HEK293 (cell line): ENCODE measurements at regions not wholly inside any gene's neighbourhood (a gene's known extent, or its start where the extent isn't known, plus 50 kb on each side); places are given as distances from the start of the nearest gene placed in this dataset.
A peak's percentile ranks its signal among the peaks of the same experiment; 100 is the strongest.

Experiments used
- CTCF ChIA-PET: fragments of 350-600 bp; formaldehyde crosslinking; extraction: SDS; loops from one replicate; lab custom pipeline; 2021; ENCODE audit warnings: antibody characterized with exemption; lab: Yijun Ruan, JAX
- POLR2A ChIA-PET: fragments of 300-600 bp; formaldehyde crosslinking; extraction: SDS; loops from one replicate; lab custom pipeline; 2020; ENCODE audit warnings: antibody characterized with exemption, inconsistent platforms; lab: Yijun Ruan, JAX
- H3K27ac ChIP-seq: fragments of 200-500 bp; sonication (Bioruptor generic); 2 replicates; pipeline ENCODE4 v1.5.1; 2014; ENCODE audit warnings: low read depth, low read length, control low read depth, inconsistent platforms; ENCODE audit errors: extremely low read depth
- H3K36me3 ChIP-seq, 2 experiments: fragments of 200-500 bp in 1 of 2; sonication (Bioruptor generic) in 1 of 2; 1 replicate in 1 of 2; 2 replicates in 1 of 2; pipeline ENCODE4 v1.5.1; 2014 to 2017; ENCODE audit warnings: inconsistent platforms in 2 of 2, low read length in 2 of 2; ENCODE audit not compliant: control insufficient read depth in 2 of 2, insufficient read depth in 1 of 2
- H3K4me1 ChIP-seq: fragments of 200-500 bp; sonication (Bioruptor generic); 2 replicates; pipeline ENCODE4 v1.5.1; 2014; ENCODE audit warnings: mild to moderate bottlenecking, low read length, inconsistent platforms; ENCODE audit not compliant: control insufficient read depth, insufficient read depth
- H3K4me3 ChIP-seq: 2 replicates; pipeline ENCODE4 v1.5.1; 2011; ENCODE audit warnings: low read depth, mild to moderate bottlenecking, control low read depth, low read length, moderate library complexity
- H3K9me3 ChIP-seq: fragments of 200-500 bp; sonication (Bioruptor generic); 2 replicates; pipeline ENCODE4 v1.5.1; 2014; ENCODE audit warnings: low read depth, low read length, inconsistent platforms; ENCODE audit not compliant: control insufficient read depth, insufficient read depth
- KLF1 ChIP-seq: fragments of 450-650 bp; formaldehyde crosslinking; IDR thresholded peaks from 2 replicates; pipeline ENCODE4 v1.5.1; 2016; ENCODE audit warnings: missing biosample characterization, missing genetic modification characterization
- KLF8 ChIP-seq: fragments of 450-650 bp; formaldehyde crosslinking; IDR thresholded peaks from 2 replicates; pipeline ENCODE4 v1.5.1; 2016; ENCODE audit warnings: missing biosample characterization, missing genetic modification characterization
- MEIS1 ChIP-seq: sonication (generic); formaldehyde crosslinking; IDR thresholded peaks from 2 replicates; pipeline ENCODE4 v1.8.1; 2022; ENCODE audit warnings: missing genetic modification reagents, mild to moderate bottlenecking, borderline replicate concordance
- SP7 ChIP-seq: fragments of 450-650 bp; formaldehyde crosslinking; IDR thresholded peaks from 2 replicates; pipeline ENCODE4 v1.5.1; 2016; ENCODE audit warnings: missing biosample characterization, missing genetic modification characterization
- YY1 ChIP-seq: fragments of 450-650 bp; formaldehyde crosslinking; IDR thresholded peaks from 2 replicates; pipeline ENCODE4 v1.5.1; 2018; ENCODE audit warnings: missing biosample characterization, missing genetic modification characterization
- ZEB2 ChIP-seq: fragments of 450-650 bp; formaldehyde crosslinking; IDR thresholded peaks from 2 replicates; pipeline ENCODE4 v1.5.1; 2016; ENCODE audit warnings: missing biosample characterization, missing genetic modification characterization
- ZIC2 ChIP-seq: fragments of 450-650 bp; formaldehyde crosslinking; IDR thresholded peaks from 2 replicates; pipeline ENCODE4 v1.5.1; 2016; ENCODE audit warnings: missing biosample characterization, missing genetic modification characterization
- ZNF184 ChIP-seq: fragments of 450-650 bp; IDR thresholded peaks from 2 replicates; pipeline ENCODE4 v1.5.1; 2018; ENCODE audit warnings: missing biosample characterization, mild to moderate bottlenecking, missing genetic modification characterization
- ZNF211 ChIP-seq: fragments of 450-650 bp; formaldehyde crosslinking; IDR thresholded peaks from 2 replicates; pipeline ENCODE4 v1.5.1; 2016; ENCODE audit warnings: low read depth, missing biosample characterization, missing genetic modification characterization
- ZNF223 ChIP-seq: fragments of 450-650 bp; formaldehyde crosslinking; IDR thresholded peaks from 2 replicates; pipeline ENCODE4 v1.5.1; 2016; ENCODE audit warnings: missing biosample characterization, missing genetic modification characterization
- ZNF23 ChIP-seq: fragments of 450-650 bp; formaldehyde crosslinking; IDR thresholded peaks from 2 replicates; pipeline ENCODE4 v1.5.1; 2016; ENCODE audit warnings: missing biosample characterization, missing genetic modification characterization, borderline replicate concordance
- ZNF266 ChIP-seq: fragments of 450-650 bp; formaldehyde crosslinking; IDR thresholded peaks from 2 replicates; pipeline ENCODE4 v1.5.1; 2016; ENCODE audit warnings: missing biosample characterization, missing genetic modification characterization, low read depth
- ZNF280D ChIP-seq: fragments of 450-650 bp; formaldehyde crosslinking; IDR thresholded peaks from 2 replicates; pipeline ENCODE4 v1.5.1; 2016; ENCODE audit warnings: missing biosample characterization, missing genetic modification characterization
- ZNF350 ChIP-seq: fragments of 450-650 bp; formaldehyde crosslinking; IDR thresholded peaks from 2 replicates; pipeline ENCODE4 v1.5.0; 2017; ENCODE audit warnings: missing biosample characterization, mild to moderate bottlenecking, missing genetic modification characterization
- ZNF37A ChIP-seq: fragments of 450-650 bp; IDR thresholded peaks from 2 replicates; pipeline ENCODE4 v1.5.1; 2018; ENCODE audit warnings: missing biosample characterization, missing genetic modification characterization
- ZNF391 ChIP-seq: fragments of 450-650 bp; formaldehyde crosslinking; IDR thresholded peaks from 2 replicates; pipeline ENCODE4 v1.5.1; 2016; ENCODE audit warnings: low read depth, missing biosample characterization, missing genetic modification characterization, borderline replicate concordance
- ZNF558 ChIP-seq: fragments of 450-650 bp; formaldehyde crosslinking; IDR thresholded peaks from 2 replicates; pipeline ENCODE4 v1.5.1; 2016; ENCODE audit warnings: missing biosample characterization, missing genetic modification characterization
- ZNF580 ChIP-seq: fragments of 450-650 bp; formaldehyde crosslinking; IDR thresholded peaks from 2 replicates; pipeline ENCODE4 v1.5.1; 2016; ENCODE audit warnings: missing biosample characterization, missing genetic modification characterization
- ZNF621 ChIP-seq: fragments of 450-650 bp; formaldehyde crosslinking; IDR thresholded peaks from 2 replicates; pipeline ENCODE4 v1.5.1; 2017; ENCODE audit warnings: missing biosample characterization, missing genetic modification characterization
- ZNF629 ChIP-seq: fragments of 450-650 bp; formaldehyde crosslinking; IDR thresholded peaks from 2 replicates; pipeline ENCODE4 v1.5.1; 2017; ENCODE audit warnings: missing biosample characterization, missing genetic modification characterization
- ZNF654 ChIP-seq: fragments of 450-650 bp; formaldehyde crosslinking; IDR thresholded peaks from 2 replicates; pipeline ENCODE4 v1.5.1; 2016; ENCODE audit warnings: low read depth, missing biosample characterization, missing genetic modification characterization
- ZNF747 ChIP-seq: fragments of 450-650 bp; formaldehyde crosslinking; IDR thresholded peaks from 2 replicates; pipeline ENCODE4 v1.5.1; 2016; ENCODE audit warnings: missing biosample characterization, missing genetic modification characterization
- ZNF785 ChIP-seq: fragments of 450-650 bp; formaldehyde crosslinking; IDR thresholded peaks from 2 replicates; pipeline ENCODE4 v1.5.1; 2016; ENCODE audit warnings: missing biosample characterization, missing genetic modification characterization
- ZXDB ChIP-seq: fragments of 450-650 bp; formaldehyde crosslinking; IDR thresholded peaks from 2 replicates; pipeline ENCODE4 v1.5.1; 2016; ENCODE audit warnings: missing biosample characterization, missing genetic modification characterization
- TF ChIP-seq, protein P1 (sequence below): fragments of 450-650 bp; formaldehyde crosslinking; IDR thresholded peaks from 2 replicates; pipeline ENCODE4 v1.5.1; 2016; ENCODE audit warnings: missing biosample characterization, missing genetic modification characterization
- TF ChIP-seq, protein P2 (sequence below): fragments of 450-650 bp; formaldehyde crosslinking; IDR thresholded peaks from 2 replicates; pipeline ENCODE4 v1.5.1; 2016; ENCODE audit warnings: missing biosample characterization, missing genetic modification characterization
- TF ChIP-seq, protein P3 (sequence below): fragments of 450-650 bp; formaldehyde crosslinking; IDR thresholded peaks from 2 replicates; pipeline ENCODE4 v1.5.1; 2017; ENCODE audit warnings: missing biosample characterization, missing genetic modification characterization

- TF ChIP-seq, protein P1, sequence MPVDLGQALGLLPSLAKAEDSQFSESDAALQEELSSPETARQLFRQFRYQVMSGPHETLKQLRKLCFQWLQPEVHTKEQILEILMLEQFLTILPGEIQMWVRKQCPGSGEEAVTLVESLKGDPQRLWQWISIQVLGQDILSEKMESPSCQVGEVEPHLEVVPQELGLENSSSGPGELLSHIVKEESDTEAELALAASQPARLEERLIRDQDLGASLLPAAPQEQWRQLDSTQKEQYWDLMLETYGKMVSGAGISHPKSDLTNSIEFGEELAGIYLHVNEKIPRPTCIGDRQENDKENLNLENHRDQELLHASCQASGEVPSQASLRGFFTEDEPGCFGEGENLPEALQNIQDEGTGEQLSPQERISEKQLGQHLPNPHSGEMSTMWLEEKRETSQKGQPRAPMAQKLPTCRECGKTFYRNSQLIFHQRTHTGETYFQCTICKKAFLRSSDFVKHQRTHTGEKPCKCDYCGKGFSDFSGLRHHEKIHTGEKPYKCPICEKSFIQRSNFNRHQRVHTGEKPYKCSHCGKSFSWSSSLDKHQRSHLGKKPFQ (tag by site-specific recombination) = no peak
- TF ChIP-seq ZNF266 (tag by site-specific recombination) (no peak), SP7 (tag by site-specific recombination) (no peak), ZNF37A (no peak), KLF8 (tag by site-specific recombination) (no peak), ZNF211 (no peak)
- TF ChIP-seq, all 188 proteins: peak for 0
These were observed 215.1 kb upstream of the DAPK1 start (continued) for GRCh38 chr9:87282538-87282937.

DNA sequence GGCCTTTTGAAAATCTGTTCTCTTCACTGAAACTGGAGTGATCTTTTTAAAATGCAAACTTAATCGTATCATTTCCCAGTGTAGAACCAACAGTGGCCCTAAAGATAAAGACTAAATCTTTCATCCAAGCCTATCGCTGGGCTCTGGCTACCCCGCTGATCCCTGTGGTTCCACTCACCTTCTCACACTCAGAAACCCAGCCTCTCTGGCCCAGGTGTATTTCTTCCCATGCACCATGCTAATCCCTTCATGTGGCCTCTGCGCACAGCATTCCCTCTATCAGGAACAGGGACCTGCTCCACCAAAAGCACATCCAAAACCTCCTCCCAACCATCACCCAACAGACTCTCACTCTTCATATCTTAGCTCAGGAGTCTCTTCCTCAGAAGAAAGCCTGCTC lies 214.1 kb upstream of the DAPK1 start:
- Histone ChIP-seq H3K27ac (no peak overlapping the region), H3K4me3 (no peak overlapping the region), H3K36me3 (no peaks in the 10 kb centered on the region), H3K9me3 (no peaks in the 10 kb centered on the region), H3K4me1 (peaks cover 8% of the 10 kb centered on the region)
- TF ChIP-seq ZNF747 (tag by site-specific recombination) (no peak), ZNF654 (tag by site-specific recombination) (no peak), ZNF280D (tag by site-specific recombination) (no peak), ZNF23 (tag by site-specific recombination) (no peak)
- TF ChIP-seq, protein P2, sequence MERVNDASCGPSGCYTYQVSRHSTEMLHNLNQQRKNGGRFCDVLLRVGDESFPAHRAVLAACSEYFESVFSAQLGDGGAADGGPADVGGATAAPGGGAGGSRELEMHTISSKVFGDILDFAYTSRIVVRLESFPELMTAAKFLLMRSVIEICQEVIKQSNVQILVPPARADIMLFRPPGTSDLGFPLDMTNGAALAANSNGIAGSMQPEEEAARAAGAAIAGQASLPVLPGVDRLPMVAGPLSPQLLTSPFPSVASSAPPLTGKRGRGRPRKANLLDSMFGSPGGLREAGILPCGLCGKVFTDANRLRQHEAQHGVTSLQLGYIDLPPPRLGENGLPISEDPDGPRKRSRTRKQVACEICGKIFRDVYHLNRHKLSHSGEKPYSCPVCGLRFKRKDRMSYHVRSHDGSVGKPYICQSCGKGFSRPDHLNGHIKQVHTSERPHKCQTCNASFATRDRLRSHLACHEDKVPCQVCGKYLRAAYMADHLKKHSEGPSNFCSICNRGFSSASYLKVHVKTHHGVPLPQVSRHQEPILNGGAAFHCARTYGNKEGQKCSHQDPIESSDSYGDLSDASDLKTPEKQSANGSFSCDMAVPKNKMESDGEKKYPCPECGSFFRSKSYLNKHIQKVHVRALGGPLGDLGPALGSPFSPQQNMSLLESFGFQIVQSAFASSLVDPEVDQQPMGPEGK = no peak
- ChIA-PET CTCF (no interaction called here), POLR2A (no interaction called here)

- H3K27ac ChIP-seq = no peak overlapping the region
- ChIA-PET POLR2A (interaction anchor here (1.1 to 1.2 kb wide), 2 partner anchors 9 to 16 kb away, joined by 4 to 5 read pairs; no protein-coding TSS in a partner anchor), CTCF (interaction anchor here (0.5 to 1.1 kb wide), 3 partner anchors 10 to 253 kb away, joined by 3 read pairs; no protein-coding TSS in a partner anchor)
- no peaks in the 10 kb centered on the region for H3K36me3 ChIP-seq
- H3K9me3 ChIP-seq = no peaks in the 10 kb centered on the region
- H3K4me1 ChIP-seq = peaks cover 8% of the 10 kb centered on the region
- no peak overlapping the region for H3K4me3 ChIP-seq
- TF ChIP-seq YY1 (tag by site-specific recombination) = no peak
- peak; percentile 47 for TF ChIP-seq ZNF629 (tag by site-specific recombination)
- TF ChIP-seq ZXDB (tag by site-specific recombination) = peak; percentile 85
- TF ChIP-seq ZNF558 = 0 out of 2 replicates have a peak, but pooled peaks have one; percentile 27
- no peak for TF ChIP-seq ZNF350 (tag by site-specific recombination)
- TF ChIP-seq MEIS1 (CRISPR knock-in tag) = peak; percentile 64; the same call in 1 of the 2 replicates
- no peak for TF ChIP-seq ZIC2
- TF ChIP-seq KLF1 = no peak
- TF ChIP-seq ZNF184 (tag by site-specific recombination) = no peak
- TF ChIP-seq ZNF391 (tag by site-specific recombination) = no peak
- TF ChIP-seq ZNF580 = peak; percentile 8; the same call in 1 of the 2 replicates
- TF ChIP-seq ZNF621 (tag by site-specific recombination) = no peak
- no peak for TF ChIP-seq ZNF785 (tag by site-specific recombination)
- TF ChIP-seq, protein P3, sequence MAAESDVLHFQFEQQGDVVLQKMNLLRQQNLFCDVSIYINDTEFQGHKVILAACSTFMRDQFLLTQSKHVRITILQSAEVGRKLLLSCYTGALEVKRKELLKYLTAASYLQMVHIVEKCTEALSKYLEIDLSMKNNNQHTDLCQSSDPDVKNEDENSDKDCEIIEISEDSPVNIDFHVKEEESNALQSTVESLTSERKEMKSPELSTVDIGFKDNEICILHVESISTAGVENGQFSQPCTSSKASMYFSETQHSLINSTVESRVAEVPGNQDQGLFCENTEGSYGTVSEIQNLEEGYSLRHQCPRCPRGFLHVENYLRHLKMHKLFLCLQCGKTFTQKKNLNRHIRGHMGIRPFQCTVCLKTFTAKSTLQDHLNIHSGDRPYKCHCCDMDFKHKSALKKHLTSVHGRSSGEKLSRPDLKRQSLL (tag by site-specific recombination) = no peak
- TF ChIP-seq ZNF223 = no peak
- TF ChIP-seq ZEB2 (tag by site-specific recombination) = 0 out of 2 replicates have a peak, but pooled peaks have one; percentile 23
These were observed 212.3 kb upstream of the DAPK1 start for GRCh38 chr9:87285183-87285850.
